Natural killer cell (primary cell): ENCODE measurements at regions not wholly inside any gene's neighbourhood (a gene's known extent, or its start where the extent isn't known, plus 50 kb on each side); places are given as distances from the start of the nearest gene placed in this dataset.

ENCODE experiments used
- ATAC-seq, 3 donors: fragments of 150-1000 bp in 2 of 3; fragments of 200-7000 bp in 1 of 3; cut with Tn5 transposase; 1 replicate in 1 of 3; 2 replicates in 2 of 3; pipeline ENCODE4 v1.10.0; 2021; ENCODE audit warnings: mild to moderate bottlenecking in 2 of 3, moderate library complexity in 2 of 3
- DNase-seq, 2 donors: peaks; one replicate each; pipeline versions ENCODE4 v3.0.0 to v3.0.0-alpha.2; 2013 to 2021; ENCODE audit warnings: mixed read lengths in 1 of 2
- H3K27ac ChIP-seq: one replicate; pipeline ENCODE4 v1.5.1; 2013; ENCODE audit warnings: mild to moderate bottlenecking, low read length
- H3K27me3 ChIP-seq: one replicate; pipeline ENCODE4 v1.6.1; 2013; ENCODE audit warnings: low read length; ENCODE audit not compliant: control insufficient read depth, insufficient read depth
- H3K36me3 ChIP-seq: one replicate; pipeline ENCODE4 v1.6.1; 2013; ENCODE audit warnings: low read length; ENCODE audit not compliant: control insufficient read depth, insufficient read depth
- H3K4me1 ChIP-seq: one replicate; pipeline ENCODE4 v1.6.1; 2013; ENCODE audit warnings: low read length; ENCODE audit not compliant: control insufficient read depth, insufficient read depth
- H3K4me3 ChIP-seq: one replicate; pipeline ENCODE4 v1.5.1; 2013; ENCODE audit warnings: low read length
- H3K9me3 ChIP-seq: one replicate; pipeline ENCODE4 v1.6.1; 2013; ENCODE audit warnings: low read length; ENCODE audit not compliant: control insufficient read depth, insufficient read depth
- H3K27ac Mint-ChIP-seq, 2 donors: one replicate each; pipeline ENCODE4 v1.8.0; 2022; ENCODE audit warnings: mild to moderate bottlenecking in 2 of 2, mixed read lengths in 2 of 2, moderate library complexity in 1 of 2
- H3K27me3 Mint-ChIP-seq, 2 donors: one replicate each; pipeline ENCODE4 v1.8.0; 2022; ENCODE audit warnings: low read depth in 2 of 2, mixed read lengths in 2 of 2
- H3K36me3 Mint-ChIP-seq: one replicate; pipeline ENCODE4 v1.8.0; 2022; ENCODE audit warnings: mixed read lengths
- H3K4me1 Mint-ChIP-seq, 2 donors: one replicate each; pipeline ENCODE4 v1.8.0; 2022; ENCODE audit warnings: mixed read lengths in 2 of 2
- H3K4me3 Mint-ChIP-seq: one replicate; pipeline ENCODE4 v1.8.0; 2022; ENCODE audit warnings: mild to moderate bottlenecking, moderate library complexity, mixed read lengths
- H3K9me3 Mint-ChIP-seq, 2 donors: one replicate each; pipeline ENCODE4 v1.8.0; 2022; ENCODE audit warnings: mixed read lengths in 2 of 2
- WGBS: methylation state at CpG from one replicate; pipeline ENCODE4 v1.1.7; 2013; ENCODE audit warnings: missing lambda C conversion rate; ENCODE audit not compliant: insufficient coverage; 5-methylcytosine and 5-hydroxymethylcytosine counted together
- intact Hi-C: fragments of 100-400 bp; cut with micrococcal nuclease; formaldehyde crosslinking; loops from one replicate; pipeline ENCODE4 v1.14.2; 2022
- TF ChIP-seq, protein P1 (sequence below): fragments of 200-600 bp; IDR thresholded peaks from one replicate; pipeline ENCODE4 v1.8.0; 2022; ENCODE audit warnings: antibody characterized with exemption

DNA sequence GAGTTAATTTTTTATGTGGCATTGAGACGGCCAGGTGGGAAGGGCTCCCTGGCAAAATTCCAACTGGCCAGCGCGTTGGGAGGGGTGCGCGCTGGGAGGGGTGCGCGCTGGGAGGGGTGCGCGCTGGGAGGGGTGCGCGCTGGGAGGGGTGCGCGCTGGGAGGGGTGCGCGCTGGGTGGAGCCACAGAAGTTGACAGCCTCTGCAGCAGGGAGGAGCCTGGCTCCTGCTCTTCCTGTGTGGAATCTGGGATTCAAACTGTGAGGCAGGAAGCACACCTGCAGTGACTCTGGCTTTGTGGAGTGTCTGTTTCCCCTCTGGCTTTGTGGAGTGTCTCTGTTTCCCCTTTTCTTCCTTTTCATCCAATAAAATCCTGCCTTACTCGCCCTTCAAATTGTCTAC, 147.9 kb upstream of the CBLN2 start:
- WGBS = 18% methylated on average over 16 of the region's 16 CpGs
- TF ChIP-seq, protein P1, sequence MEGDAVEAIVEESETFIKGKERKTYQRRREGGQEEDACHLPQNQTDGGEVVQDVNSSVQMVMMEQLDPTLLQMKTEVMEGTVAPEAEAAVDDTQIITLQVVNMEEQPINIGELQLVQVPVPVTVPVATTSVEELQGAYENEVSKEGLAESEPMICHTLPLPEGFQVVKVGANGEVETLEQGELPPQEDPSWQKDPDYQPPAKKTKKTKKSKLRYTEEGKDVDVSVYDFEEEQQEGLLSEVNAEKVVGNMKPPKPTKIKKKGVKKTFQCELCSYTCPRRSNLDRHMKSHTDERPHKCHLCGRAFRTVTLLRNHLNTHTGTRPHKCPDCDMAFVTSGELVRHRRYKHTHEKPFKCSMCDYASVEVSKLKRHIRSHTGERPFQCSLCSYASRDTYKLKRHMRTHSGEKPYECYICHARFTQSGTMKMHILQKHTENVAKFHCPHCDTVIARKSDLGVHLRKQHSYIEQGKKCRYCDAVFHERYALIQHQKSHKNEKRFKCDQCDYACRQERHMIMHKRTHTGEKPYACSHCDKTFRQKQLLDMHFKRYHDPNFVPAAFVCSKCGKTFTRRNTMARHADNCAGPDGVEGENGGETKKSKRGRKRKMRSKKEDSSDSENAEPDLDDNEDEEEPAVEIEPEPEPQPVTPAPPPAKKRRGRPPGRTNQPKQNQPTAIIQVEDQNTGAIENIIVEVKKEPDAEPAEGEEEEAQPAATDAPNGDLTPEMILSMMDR = no peak
- Mint-ChIP-seq H3K36me3 (no peaks in the 10 kb centered on the region), H3K4me3 (no peak overlapping the region), H3K27ac (no peak overlapping the region), H3K9me3 (peaks cover 0 to 4% of the 10 kb centered on the region in 2 donors), H3K27me3 (no peaks in the 10 kb centered on the region), H3K4me1 (no peaks in the 10 kb centered on the region)
- Histone ChIP-seq H3K27ac (no peak overlapping the region), H3K27me3 (no peaks in the 10 kb centered on the region), H3K36me3 (no peaks in the 10 kb centered on the region), H3K4me1 (no peaks in the 10 kb centered on the region), H3K4me3 (no peak overlapping the region), H3K9me3 (no peaks in the 10 kb centered on the region)
- intact Hi-C loops = no loop called here
- ATAC-seq (no peak), DNase-seq (no peak)

DNA sequence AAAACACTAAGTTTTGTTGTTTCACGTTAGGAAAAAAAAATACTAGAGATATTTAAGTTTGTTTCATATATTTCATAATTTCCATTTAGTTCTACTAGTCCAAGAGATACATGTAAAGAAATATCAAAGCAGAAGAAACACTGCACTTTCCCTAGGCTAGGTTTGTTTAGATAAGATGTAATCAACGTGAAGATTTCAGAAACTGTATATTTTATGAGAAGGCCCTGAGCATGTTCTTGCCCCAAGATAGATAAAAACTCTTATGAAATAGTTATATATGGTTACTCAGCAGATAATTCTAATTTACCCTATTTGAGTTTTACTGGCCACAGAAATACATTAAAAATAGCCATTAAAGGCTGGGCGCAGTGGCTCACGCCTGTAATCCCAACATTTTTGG, 143.6 kb upstream of the CBLN2 start:
- no peaks in the 10 kb centered on the region for H3K27me3 ChIP-seq
- no peak overlapping the region for H3K27ac Mint-ChIP-seq
- no peak for ATAC-seq
- no peaks in the 10 kb centered on the region for H3K4me1 ChIP-seq
- no peaks in the 10 kb centered on the region for H3K36me3 Mint-ChIP-seq
- H3K4me3 ChIP-seq = no peak overlapping the region
- H3K9me3 Mint-ChIP-seq = peaks cover 2 to 3% of the 10 kb centered on the region in 2 donors
- no peak overlapping the region for H3K4me3 Mint-ChIP-seq
- H3K27me3 Mint-ChIP-seq = no peaks in the 10 kb centered on the region
- WGBS = 93% methylated on average over 3 of the region's 4 CpGs
- H3K36me3 ChIP-seq = no peaks in the 10 kb centered on the region
- no peak overlapping the region for H3K27ac ChIP-seq
- H3K9me3 ChIP-seq = no peaks in the 10 kb centered on the region
- no peak for DNase-seq
- no peaks in the 10 kb centered on the region for H3K4me1 Mint-ChIP-seq
- intact Hi-C loops = no loop called here
- TF ChIP-seq, protein P1 = no peak

DNA sequence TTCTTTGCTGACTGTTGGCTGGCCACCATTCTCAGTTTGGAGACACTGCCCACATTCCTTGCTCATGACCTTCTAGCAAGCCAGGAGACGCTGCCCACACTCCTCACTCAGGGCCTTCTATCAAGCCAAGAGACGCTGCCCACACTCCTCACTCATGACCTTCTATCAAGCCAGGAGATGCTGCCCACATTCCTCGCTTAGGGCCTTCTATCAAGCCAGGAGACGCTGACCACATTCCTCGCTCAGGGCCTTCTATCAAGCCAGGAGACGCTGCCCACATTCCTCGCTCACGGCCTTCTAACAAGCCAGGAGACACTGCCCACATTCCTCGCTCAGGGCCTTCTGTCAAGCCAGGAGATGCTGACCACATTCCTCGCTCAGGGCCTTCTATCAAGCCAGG, 131.3 kb upstream of the CBLN2 start:
- DNase-seq = no peak
- H3K27me3 Mint-ChIP-seq = peaks cover 0 to 2% of the 10 kb centered on the region in 2 donors
- intact Hi-C loops = no loop called here
- peaks cover 4% of the 10 kb centered on the region in 2 donors for H3K9me3 Mint-ChIP-seq
- TF ChIP-seq, protein P1 = no peak
- no peaks in the 10 kb centered on the region for H3K27me3 ChIP-seq
- H3K27ac ChIP-seq = no peak overlapping the region
- H3K9me3 ChIP-seq = no peaks in the 10 kb centered on the region
- no peaks in the 10 kb centered on the region for H3K4me1 ChIP-seq
- no peak overlapping the region for H3K4me3 Mint-ChIP-seq
- 91% methylated on average over 10 of the region's 10 CpGs for WGBS
- no peaks in the 10 kb centered on the region for H3K4me1 Mint-ChIP-seq
- no peaks in the 10 kb centered on the region for H3K36me3 ChIP-seq
- no peak overlapping the region for H3K27ac Mint-ChIP-seq
- H3K4me3 ChIP-seq = no peak overlapping the region
- H3K36me3 Mint-ChIP-seq = no peaks in the 10 kb centered on the region
- ATAC-seq = no peak

DNA sequence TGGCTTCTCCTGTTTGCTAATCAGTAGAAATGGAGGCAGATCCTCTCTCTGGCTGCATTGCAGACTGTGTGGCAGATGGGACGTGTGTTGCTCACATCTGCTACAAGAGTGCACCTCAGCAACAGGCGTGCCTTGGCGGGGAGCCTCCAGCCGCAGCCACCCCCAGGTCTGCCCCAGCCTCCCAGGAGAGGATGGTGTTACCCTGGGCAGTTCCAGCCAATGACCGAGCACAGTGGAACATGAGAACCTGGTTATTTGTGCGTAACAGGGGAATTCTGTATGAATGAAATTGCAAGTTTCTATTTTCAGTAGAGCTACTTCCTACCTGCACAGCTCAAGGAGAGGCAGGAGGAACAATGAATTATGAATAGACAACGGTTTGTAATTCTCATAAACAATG, 130.6 kb upstream of the CBLN2 start:
- Mint-ChIP-seq H3K9me3 (peaks cover 4% of the 10 kb centered on the region in 2 donors), H3K27me3 (peaks cover 0 to 2% of the 10 kb centered on the region in 2 donors), H3K27ac (no peak overlapping the region), H3K4me1 (no peaks in the 10 kb centered on the region), H3K4me3 (no peak overlapping the region), H3K36me3 (no peaks in the 10 kb centered on the region)
- Histone ChIP-seq H3K4me3 (no peak overlapping the region), H3K27ac (no peak overlapping the region), H3K36me3 (no peaks in the 10 kb centered on the region), H3K27me3 (no peaks in the 10 kb centered on the region), H3K9me3 (no peaks in the 10 kb centered on the region), H3K4me1 (no peaks in the 10 kb centered on the region)
- ATAC-seq (no peak), DNase-seq (no peak)
- intact Hi-C loops = no loop called here
- 78% methylated on average over 7 of the region's 7 CpGs for WGBS
- TF ChIP-seq, protein P1 = no peak
